Thyroid gland (tissue), 4 donors: ENCODE measurements at regions not wholly inside any gene's neighbourhood (a gene's known extent, or its start where the extent isn't known, plus 50 kb on each side); places are given as distances from the start of the nearest gene placed in this dataset.

Source experiments
- POLR2A ChIP-seq, 2 donors: fragments of 450-650 bp; IDR thresholded peaks; one replicate each; pipeline ENCODE4 v1.6.1; 2017; ENCODE audit warnings: antibody characterized with exemption in 2 of 2, mild to moderate bottlenecking in 2 of 2, moderate library complexity in 1 of 2
- TF ChIP-seq, protein P1 (sequence below), 6 experiments: fragments of 200-600 bp in 3 of 6; fragments of 450-650 bp in 3 of 6; sonication (generic) in 3 of 6; IDR thresholded peaks; one replicate each; pipeline ENCODE4 v1.5.1; 2016 to 2019; ENCODE audit warnings: antibody characterized with exemption in 6 of 6, mild to moderate bottlenecking in 2 of 6, inconsistent platforms in 1 of 6, moderate library complexity in 1 of 6

DNA sequence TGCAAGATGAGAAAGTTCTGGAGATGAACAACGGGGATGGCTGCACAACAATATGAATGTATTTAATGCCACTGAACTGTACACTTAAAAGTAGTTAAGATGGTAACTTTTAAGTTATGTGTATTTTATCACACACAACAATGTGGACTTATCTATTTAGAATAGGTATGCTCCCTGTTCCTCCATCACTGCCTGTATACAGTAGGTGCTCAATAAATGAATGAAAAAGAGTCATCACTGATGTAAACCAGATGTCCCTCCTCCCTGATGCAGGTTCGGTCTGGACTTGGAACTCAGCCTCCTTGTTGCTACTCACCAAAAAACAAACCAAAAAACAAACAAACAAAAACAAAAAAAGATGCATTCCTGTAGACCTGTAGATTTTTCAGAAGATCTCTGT, 65.9 kb upstream of the BOD1 start:
- TF ChIP-seq, protein P1, sequence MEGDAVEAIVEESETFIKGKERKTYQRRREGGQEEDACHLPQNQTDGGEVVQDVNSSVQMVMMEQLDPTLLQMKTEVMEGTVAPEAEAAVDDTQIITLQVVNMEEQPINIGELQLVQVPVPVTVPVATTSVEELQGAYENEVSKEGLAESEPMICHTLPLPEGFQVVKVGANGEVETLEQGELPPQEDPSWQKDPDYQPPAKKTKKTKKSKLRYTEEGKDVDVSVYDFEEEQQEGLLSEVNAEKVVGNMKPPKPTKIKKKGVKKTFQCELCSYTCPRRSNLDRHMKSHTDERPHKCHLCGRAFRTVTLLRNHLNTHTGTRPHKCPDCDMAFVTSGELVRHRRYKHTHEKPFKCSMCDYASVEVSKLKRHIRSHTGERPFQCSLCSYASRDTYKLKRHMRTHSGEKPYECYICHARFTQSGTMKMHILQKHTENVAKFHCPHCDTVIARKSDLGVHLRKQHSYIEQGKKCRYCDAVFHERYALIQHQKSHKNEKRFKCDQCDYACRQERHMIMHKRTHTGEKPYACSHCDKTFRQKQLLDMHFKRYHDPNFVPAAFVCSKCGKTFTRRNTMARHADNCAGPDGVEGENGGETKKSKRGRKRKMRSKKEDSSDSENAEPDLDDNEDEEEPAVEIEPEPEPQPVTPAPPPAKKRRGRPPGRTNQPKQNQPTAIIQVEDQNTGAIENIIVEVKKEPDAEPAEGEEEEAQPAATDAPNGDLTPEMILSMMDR (IDR thresholded peaks at IDR 0.05): no peak
- no peak for TF ChIP-seq POLR2A (IDR thresholded peaks at IDR 0.05)
